CD1c-positive myeloid dendritic cell (primary cell): ENCODE measurements at regions not wholly inside any gene's neighbourhood (a gene's known extent, or its start where the extent isn't known, plus 50 kb on each side); places are given as distances from the start of the nearest gene placed in this dataset.

Source experiments
- DNase-seq: peaks from one replicate; pipeline ENCODE4 v3.0.0-alpha.2; 2016; ENCODE audit errors: extremely low spot score

DNA sequence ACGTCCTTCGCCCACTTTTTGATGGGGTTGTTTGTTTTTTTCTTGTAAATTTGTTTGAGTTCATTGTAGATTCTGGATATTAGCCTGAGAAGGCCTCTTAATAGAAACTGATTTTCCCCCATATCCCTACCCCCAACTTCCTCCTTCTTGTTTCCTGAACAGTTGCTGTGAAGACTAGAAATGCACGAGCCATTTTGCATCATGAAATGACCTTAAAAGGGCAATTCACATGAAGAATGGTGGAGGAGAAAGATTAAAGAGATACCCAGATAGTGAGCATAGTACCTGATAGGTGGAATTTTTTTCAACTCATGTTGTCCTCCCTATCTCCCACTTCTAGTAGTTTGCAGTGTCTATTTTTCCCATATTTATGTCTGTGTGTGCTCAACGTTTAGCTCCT is 55.2 kb upstream of the KCNH8 start:
- no peak for DNase-seq

- DNase-seq, result no peak
These were observed 70.9 kb upstream of the KCNH8 start for GRCh38 chr3:19077388-19077787.

GRCh38 chr3:19075037-19075436 is 73.3 kb upstream of the KCNH8 start:
- DNase-seq, result no peak

DNA sequence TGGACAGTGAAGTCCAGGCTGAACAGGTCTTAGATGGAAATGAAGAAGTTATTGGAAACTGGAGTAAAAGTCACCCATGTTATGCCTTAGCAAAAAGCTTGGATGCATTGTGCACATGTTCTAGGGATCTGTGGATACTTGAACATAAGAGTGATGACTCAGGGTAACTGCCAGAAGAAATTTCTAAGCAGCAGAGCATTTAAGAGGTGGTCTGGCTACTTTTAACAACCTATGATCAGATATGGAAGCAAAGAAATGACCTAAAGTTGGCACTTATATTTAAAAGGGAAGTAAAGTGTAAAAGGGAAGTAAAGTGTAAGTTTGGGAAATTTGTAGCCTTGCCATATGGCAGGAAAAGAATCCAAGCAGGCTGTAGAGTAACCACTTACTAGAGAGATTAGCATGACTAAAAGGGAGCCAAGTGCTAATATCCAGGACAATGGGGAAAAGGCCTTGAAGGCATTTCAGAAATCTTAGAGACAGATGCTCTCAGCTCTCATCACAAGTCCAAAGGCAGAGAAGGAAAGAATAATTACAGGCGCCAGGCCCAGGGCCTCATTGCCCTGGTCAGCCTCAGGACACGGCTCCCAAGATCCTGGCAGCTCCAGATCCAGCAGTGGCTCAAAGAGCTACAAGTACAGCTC is 73.9 kb upstream of the KCNH8 start:
- DNase-seq, result no peak

- no peak for DNase-seq
These were observed 74.8 kb upstream of the KCNH8 start for GRCh38 chr3:19073341-19074105.

DNA sequence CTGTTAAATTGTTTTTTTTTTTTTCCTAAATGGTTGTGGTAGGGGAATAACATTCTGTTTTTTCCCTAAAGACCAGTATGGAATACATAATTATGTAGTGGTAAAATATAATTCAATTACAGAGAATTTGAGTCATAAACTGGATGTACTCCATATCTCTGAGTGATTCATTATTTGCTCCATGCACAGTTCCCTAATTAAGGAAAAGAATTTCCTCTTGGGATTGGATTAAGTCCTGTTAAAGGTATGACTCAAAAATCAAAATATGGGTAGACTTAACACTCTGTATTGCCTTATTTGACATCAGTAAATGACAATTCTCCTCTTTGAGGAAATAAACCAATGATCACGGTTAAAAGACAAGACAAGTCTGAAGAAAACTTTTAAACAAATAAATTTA is 78.0 kb upstream of the KCNH8 start:
- DNase-seq, result no peak

DNA sequence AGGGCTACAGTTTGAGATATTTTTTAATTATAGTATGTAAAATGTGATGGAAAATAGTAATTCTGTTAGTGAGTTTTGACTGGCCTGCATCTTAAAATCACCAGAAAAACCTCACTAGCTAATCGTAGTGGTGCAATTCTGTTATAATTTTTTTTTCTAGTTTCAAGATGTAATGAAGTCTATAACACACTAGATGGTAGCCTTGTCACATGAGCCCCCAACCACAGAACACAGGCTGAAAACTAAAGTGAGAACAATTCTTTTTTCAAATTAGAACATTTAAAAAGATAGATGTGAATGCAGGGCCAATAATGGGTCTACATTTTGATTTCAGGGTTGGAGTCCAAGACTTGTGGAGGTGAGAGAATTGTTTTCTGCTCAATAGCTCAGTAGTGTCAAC is 83.3 kb upstream of the KCNH8 start:
- DNase-seq, result no peak

GRCh38 chr3:19063936-19064335 is 84.4 kb upstream of the KCNH8 start:
- no peak for DNase-seq

DNA sequence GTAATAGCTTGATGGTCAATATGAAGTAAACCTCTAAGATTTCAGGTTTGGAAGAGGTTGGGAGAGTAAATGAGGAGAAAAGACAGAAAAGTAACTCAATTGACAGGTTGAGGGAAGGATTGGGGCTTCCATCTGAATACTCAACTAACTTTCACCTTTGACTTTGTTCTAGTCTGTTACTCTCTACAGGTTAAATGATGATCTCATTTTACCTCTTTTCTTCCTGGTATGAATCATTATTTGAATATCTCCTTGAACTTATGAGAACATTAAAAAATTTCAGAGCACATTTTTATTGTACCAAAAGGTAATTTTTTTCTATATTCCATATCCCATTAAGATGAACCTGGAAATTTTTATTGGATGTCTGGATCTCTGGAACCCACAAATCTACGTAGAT is 87.9 kb upstream of the KCNH8 start:
- no peak for DNase-seq

DNA sequence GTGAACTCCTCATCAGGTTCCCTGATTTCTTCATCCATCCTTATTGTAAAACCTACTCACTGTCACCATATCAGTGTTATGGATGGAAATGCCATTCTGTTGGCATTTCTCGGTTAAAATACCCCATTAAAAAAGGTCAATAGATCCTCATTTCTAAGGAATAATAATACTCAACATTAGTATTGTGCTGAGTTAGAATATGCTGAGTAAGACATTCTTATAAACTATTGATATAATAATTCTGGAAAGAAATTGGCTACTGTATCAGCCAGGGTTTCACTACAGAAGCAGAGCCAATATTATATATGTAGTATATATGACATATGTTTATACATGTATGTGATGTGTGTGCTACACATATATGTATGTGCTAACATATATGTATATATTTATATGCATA is 95.4 kb upstream of the KCNH8 start:
- DNase-seq, result no peak

DNA sequence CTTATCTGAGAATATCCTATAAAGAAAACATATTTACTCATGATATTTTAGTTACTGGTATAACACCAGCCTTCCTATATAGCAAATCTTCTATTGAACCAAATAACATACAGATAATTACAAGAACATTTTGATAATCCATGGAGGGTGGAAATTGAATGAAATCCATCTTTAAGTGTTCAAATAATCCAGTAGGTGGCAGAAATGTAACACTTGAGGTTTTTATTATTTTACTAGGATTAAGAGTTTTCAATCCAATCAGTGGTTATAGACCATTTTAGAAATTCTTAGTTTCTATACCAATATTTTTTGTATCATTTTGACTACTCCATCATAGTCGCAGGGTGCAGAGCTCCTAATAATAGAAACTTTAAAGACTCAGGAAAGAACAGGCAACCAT is 101.9 kb upstream of the KCNH8 start:
- DNase-seq, result no peak

- DNase-seq, result no peak
These were observed 117.8 kb upstream of the KCNH8 start for GRCh38 chr3:19030522-19030839.

DNA sequence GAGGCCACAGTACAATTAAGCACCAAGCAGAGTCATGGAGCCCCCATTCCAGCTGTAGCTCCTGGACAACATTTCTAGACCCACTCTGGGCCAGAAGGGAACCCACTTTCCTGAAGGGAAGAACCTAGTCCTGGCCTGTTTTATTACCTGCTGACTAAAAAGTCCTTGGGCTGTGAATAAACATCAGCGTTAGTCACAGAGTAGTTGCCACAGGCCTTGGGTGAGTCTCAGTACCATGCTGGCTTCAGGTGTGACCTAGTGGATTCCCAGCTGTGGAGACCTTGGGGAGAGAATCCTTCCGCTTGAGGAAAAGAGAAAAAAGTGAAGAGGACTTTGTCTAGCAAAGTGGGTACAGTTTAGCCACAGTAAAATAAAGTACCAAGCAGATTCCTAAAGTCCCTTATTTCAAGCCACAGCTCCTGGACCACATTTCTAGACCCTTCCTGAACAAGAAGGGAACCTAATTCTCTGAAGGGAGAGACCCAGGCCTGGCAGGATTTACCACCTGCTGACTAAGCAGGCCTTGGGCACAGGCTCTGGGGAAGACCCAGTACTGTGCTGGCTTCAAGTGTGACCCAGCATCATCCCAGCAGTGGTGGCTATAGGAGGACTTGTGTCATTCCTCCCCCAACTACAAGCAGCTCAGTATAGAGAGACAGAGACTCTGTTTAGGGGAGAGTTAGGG is 118.3 kb upstream of the KCNH8 start:
- no peak for DNase-seq

DNA sequence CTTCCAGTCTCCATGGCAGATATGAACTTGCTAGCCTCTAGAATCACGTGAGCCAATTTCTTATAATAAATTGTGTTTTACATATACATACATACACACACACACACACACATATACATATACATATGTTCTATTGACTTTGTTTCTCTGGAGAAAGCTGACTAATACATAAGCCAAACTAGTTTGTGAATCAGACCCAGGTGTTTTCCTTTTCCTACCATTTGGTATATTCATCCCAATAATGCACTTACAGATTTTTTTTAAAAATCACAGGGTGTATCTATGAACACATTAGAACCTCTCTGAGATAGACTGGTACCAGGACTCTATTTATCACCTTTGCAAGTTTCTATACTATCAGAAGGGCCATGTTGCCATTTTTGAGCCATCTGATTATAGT is 122.9 kb upstream of the KCNH8 start:
- no peak for DNase-seq

DNA sequence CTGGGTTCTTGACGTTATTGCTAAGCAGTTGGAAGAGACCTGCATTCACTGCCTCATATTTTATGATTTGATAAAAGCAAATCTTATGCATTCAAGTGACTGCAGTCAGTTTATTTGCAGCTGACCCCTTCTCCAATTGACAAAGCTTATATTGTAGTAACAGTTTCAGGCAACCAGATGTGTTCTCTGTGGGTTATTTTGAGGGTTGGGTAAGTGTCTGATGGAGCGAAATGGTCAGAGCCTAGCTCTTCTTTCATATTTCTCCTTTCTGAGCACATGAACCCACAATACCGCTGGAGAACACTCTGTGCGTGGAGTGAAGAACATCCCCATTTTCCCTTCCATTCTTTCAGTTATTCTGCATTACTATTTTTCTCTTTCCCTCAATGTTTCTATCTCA is 125.8 kb upstream of the KCNH8 start:
- no peak for DNase-seq

GRCh38 chr3:19016851-19017250 is 131.5 kb upstream of the KCNH8 start:
- DNase-seq, result no peak

GRCh38 chr3:19013879-19014278 is 134.4 kb upstream of the KCNH8 start:
- DNase-seq, result no peak

- no peak for DNase-seq
These were observed 135.5 kb upstream of the KCNH8 start for GRCh38 chr3:19012846-19013245.

DNA sequence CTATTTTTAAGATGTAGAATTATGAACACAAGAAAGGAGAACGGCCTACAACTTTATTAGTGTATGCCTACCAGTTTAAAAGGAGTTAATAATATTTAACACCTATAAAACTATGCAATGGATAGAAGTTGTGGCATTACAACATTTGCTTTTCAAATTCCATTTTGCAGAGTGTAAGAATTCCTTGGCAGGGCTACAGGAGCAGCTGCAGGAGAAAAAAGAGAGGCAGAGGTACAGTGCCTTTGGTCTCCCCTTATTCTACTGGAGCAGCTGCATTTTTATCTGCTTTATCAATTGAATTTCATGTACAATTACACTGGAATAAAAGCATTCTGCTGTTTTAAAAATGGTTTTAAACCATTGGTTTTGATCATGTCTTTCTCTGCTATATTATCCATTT is 145.7 kb upstream of the KCNH8 start:
- DNase-seq, result no peak

DNA sequence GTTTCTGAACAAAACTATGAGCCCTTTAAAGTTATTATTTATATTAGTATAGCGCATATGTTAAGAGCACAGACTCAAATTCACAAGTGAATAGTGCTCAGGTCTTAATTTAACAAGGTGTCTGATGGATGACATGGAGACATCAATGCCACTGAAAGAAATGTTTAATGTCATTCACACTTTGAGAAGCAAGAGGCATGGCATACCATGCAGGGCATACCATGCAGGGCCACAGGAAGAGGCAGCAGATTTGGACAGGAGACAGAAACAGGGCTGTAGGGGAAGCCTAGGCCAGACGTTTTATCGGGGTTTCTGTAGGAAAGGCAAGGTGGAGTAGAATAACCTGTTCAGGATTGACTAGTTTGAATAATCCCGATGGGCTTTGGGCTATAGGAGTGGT is 150.2 kb upstream of the KCNH8 start:
- DNase-seq, result no peak

- DNase-seq, result no peak
These were observed 155.6 kb upstream of the KCNH8 start for GRCh38 chr3:18992709-18993108.

- no peak for DNase-seq
These were observed 159.0 kb upstream of the KCNH8 start for GRCh38 chr3:18989237-18989795.

GRCh38 chr3:18988614-18989229 is 159.6 kb upstream of the KCNH8 start:
- peak; percentile 18 for DNase-seq
